ENCODE measurements at regions not wholly inside any gene's neighbourhood (a gene's known extent, or its start where the extent isn't known, plus 50 kb on each side); places are given as distances from the start of the nearest gene placed in this dataset.

GRCh38 chr4:161225327-161225726, 938.5 kb downstream of the FSTL5 start:
- DNase-seq (ENCODE audit: low read depth, low spot score), result no peak
- no peak overlapping the region for H3K27ac ChIP-seq (ENCODE audit: insufficient read depth, low read depth, low read length)
- H3K4me3 ChIP-seq (replicated peaks in 1 of 3; ENCODE audit: insufficient read depth in 1 of 3, low read depth in 1 of 3, low read length in 3 of 3), result no peak overlapping the region
- peaks cover 1% of the 10 kb centered on the region for H3K9me3 ChIP-seq (replicated peaks; ENCODE audit: control insufficient read depth, insufficient read depth, low read length)
- H3K4me2 ChIP-seq (ENCODE audit: insufficient read depth, low read length), result no peak overlapping the region
- no peaks in the 10 kb centered on the region for H3K4me1 ChIP-seq (ENCODE audit: control insufficient read depth, extremely low read depth, insufficient read depth, low read length)
- no peaks in the 10 kb centered on the region for H3K36me3 ChIP-seq (ENCODE audit: control insufficient read depth in 2 of 2, extremely low read depth in 1 of 2, insufficient read depth in 2 of 2, low read length in 2 of 2)
- no peak overlapping the region for H3K9ac ChIP-seq (replicated peaks; ENCODE audit: extremely low read depth, insufficient read depth, low read length)
- no TSS peak for BruUV-seq (replicated peaks)
- no peaks in the 10 kb centered on the region for H3K9me1 ChIP-seq (replicated peaks; ENCODE audit: control insufficient read depth, extremely low read depth, insufficient read depth, low read length)
- no peaks in the 10 kb centered on the region for H3K27me3 ChIP-seq (ENCODE audit: control insufficient read depth in 2 of 2, insufficient read depth in 2 of 2, low read length in 2 of 2)
- dilution Hi-C loops (cut with MboI; ENCODE audit: extremely low pct_ligation_motif_present, low sequenced_read_pairs), result no loop called here
- no peak for FAIRE-seq
- intact Hi-C loops (cut with micrococcal nuclease), result no loop called here
- H2AFZ ChIP-seq (ENCODE audit: low read depth, low read length), result no peak overlapping the region
- no peaks in the 10 kb centered on the region for H3K79me2 ChIP-seq (ENCODE audit: control insufficient read depth, insufficient read depth, low read length)
- no peaks in the 10 kb centered on the region for H4K20me1 ChIP-seq (replicated peaks; ENCODE audit: control insufficient read depth, extremely low read depth, insufficient read depth, low read length)
- ChIA-PET POLR2A (no interaction called here), CTCF (no interaction called here)
- TF ChIP-seq CTCF (IDR thresholded peaks at IDR 0.05; ENCODE audit: extremely low read depth in 1 of 2, insufficient read depth in 1 of 2, low read depth in 1 of 2, low read length in 2 of 2) (no peak), POLR2A (IDR thresholded peaks at IDR 0.05; ENCODE audit: low read depth, low read length) (no peak), JUN (IDR thresholded peaks at IDR 0.05; ENCODE audit: borderline replicate concordance, insufficient read depth, insufficient read length, low read depth) (no peak), GATA2 (IDR thresholded peaks at IDR 0.05; ENCODE audit: insufficient read depth, insufficient read length, low read depth, low read length) (no peak)

- no peak overlapping the region for H3K27ac ChIP-seq (ENCODE audit: insufficient read depth, low read depth, low read length)
- no peak for FAIRE-seq
- no peak for TF ChIP-seq GATA2 (IDR thresholded peaks at IDR 0.05; ENCODE audit: insufficient read depth, insufficient read length, low read depth, low read length)
- H3K4me1 ChIP-seq (ENCODE audit: control insufficient read depth, extremely low read depth, insufficient read depth, low read length), result no peaks in the 10 kb centered on the region
- peaks cover under 1% of the 10 kb centered on the region for H3K9me3 ChIP-seq (replicated peaks; ENCODE audit: control insufficient read depth, insufficient read depth, low read length)
- no peaks in the 10 kb centered on the region for H4K20me1 ChIP-seq (replicated peaks; ENCODE audit: control insufficient read depth, extremely low read depth, insufficient read depth, low read length)
- H3K9me1 ChIP-seq (replicated peaks; ENCODE audit: control insufficient read depth, extremely low read depth, insufficient read depth, low read length), result no peaks in the 10 kb centered on the region
- H3K27me3 ChIP-seq (ENCODE audit: control insufficient read depth in 2 of 2, insufficient read depth in 2 of 2, low read length in 2 of 2), result no peaks in the 10 kb centered on the region
- H2AFZ ChIP-seq (ENCODE audit: low read depth, low read length), result no peak overlapping the region
- H3K9ac ChIP-seq (replicated peaks; ENCODE audit: extremely low read depth, insufficient read depth, low read length), result no peak overlapping the region
- no peaks in the 10 kb centered on the region for H3K79me2 ChIP-seq (ENCODE audit: control insufficient read depth, insufficient read depth, low read length)
- dilution Hi-C loops (cut with MboI; ENCODE audit: extremely low pct_ligation_motif_present, low sequenced_read_pairs), result no loop called here
- POLR2A ChIA-PET, result no interaction called here
- BruUV-seq (replicated peaks), result no TSS peak
- intact Hi-C loops (cut with micrococcal nuclease), result no loop called here
- H3K4me3 ChIP-seq (replicated peaks in 1 of 3; ENCODE audit: insufficient read depth in 1 of 3, low read depth in 1 of 3, low read length in 3 of 3), result no peak overlapping the region
- no peak for DNase-seq (ENCODE audit: low read depth, low spot score)
- H3K36me3 ChIP-seq (ENCODE audit: control insufficient read depth in 2 of 2, extremely low read depth in 1 of 2, insufficient read depth in 2 of 2, low read length in 2 of 2), result no peaks in the 10 kb centered on the region
- no peak overlapping the region for H3K4me2 ChIP-seq (ENCODE audit: insufficient read depth, low read length)
- CTCF ChIA-PET, result no interaction called here
Measured at GRCh38 chr4:161222889-161223288, 940.9 kb downstream of the FSTL5 start.

All from endothelial cell of umbilical vein (primary cell).